AG09309 (cell line): ENCODE measurements at regions not wholly inside any gene's neighbourhood (a gene's known extent, or its start where the extent isn't known, plus 50 kb on each side); places are given as distances from the start of the nearest gene placed in this dataset.

Source experiments
- DNase-seq: peaks from one replicate; pipeline ENCODE4 v3.0.0-alpha.2; 2010; ENCODE audit warnings: low read depth
- H3K4me3 ChIP-seq: 2 replicates; pipeline ENCODE4 v1.5.1; 2011; ENCODE audit warnings: mild to moderate bottlenecking, low read depth, low read length, moderate library complexity; ENCODE audit not compliant: control insufficient read depth
- CTCF ChIP-seq: IDR thresholded peaks from 2 replicates; pipeline ENCODE4 v1.5.1; 2011; ENCODE audit warnings: mild to moderate bottlenecking, low read depth, low read length, inconsistent platforms; ENCODE audit not compliant: insufficient read depth, control insufficient read depth; ENCODE audit errors: missing control alignments

- DNase-seq, result no peak
- no peak for TF ChIP-seq CTCF
Observed at GRCh38 chr2:221064880-221065279, 507.2 kb downstream of the EPHA4 start.

GRCh38 chr2:221068123-221068522, 504.0 kb downstream of the EPHA4 start:
- DNase-seq, result no peak
- no peak overlapping the region for H3K4me3 ChIP-seq
- no peak for TF ChIP-seq CTCF

More at GRCh38 chr2:221064880-221065279, 507.2 kb downstream of the EPHA4 start:
- H3K4me3 ChIP-seq, result no peak overlapping the region

- no peak for TF ChIP-seq CTCF
- DNase-seq, result no peak
- no peak overlapping the region for H3K4me3 ChIP-seq
Observed at GRCh38 chr2:221070106-221070505, 502.0 kb downstream of the EPHA4 start.

- no peak overlapping the region for H3K4me3 ChIP-seq
- no peak for TF ChIP-seq CTCF
- no peak for DNase-seq
Observed at GRCh38 chr2:221073326-221074049, 498.6 kb downstream of the EPHA4 start.

- TF ChIP-seq CTCF, result no peak
- no peak for DNase-seq
- no peak overlapping the region for H3K4me3 ChIP-seq
Observed at GRCh38 chr2:221074238-221074637, 497.9 kb downstream of the EPHA4 start.

GRCh38 chr2:221075203-221075602, 496.9 kb downstream of the EPHA4 start:
- H3K4me3 ChIP-seq, result no peak overlapping the region
- DNase-seq, result no peak
- no peak for TF ChIP-seq CTCF
